ENCODE measurements at regions not wholly inside any gene's neighbourhood (a gene's known extent, or its start where the extent isn't known, plus 50 kb on each side); places are given as distances from the start of the nearest gene placed in this dataset.

DNA sequence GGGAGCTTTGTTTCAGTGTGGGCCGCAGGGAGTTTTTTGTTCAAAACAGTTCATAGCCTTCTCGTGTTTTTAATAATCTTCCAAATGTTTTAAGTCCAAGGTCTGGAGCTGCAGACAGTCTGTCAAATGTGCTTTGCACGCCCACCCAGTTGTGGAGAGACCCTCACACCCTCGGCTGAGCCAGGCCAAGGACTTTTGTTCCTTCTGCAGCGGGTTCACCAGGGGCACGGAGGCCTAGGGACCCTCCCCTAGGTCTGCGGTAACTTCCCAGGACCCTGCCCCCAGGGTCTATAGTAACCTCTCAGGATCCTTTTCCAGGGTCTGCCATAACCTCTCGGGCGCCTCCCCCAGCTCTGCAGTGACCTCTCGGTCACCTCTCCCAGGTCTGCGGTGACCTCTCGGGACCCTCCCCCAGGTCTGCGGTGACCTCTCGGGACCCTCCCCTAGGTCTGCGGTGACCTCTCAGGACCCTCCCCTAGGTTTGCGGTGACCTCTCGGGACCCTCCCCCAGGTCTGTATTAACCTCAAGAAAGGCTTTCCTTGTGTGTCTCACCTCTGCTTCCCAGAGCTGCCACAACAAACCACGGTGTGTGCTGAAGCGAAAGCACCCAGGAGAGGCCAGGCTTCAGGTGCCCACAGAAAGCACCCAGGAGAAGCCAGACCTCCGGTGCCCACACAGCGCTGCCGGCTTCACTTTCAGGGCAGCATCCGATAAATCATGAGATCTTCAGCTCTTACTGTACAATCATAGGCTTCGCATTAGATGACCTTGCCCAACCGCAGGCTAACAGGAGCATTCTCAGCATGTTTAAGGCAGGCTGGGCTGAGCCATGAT lies 301.9 kb upstream of the SALL3 start:
- no peak for DNase-seq

DNA sequence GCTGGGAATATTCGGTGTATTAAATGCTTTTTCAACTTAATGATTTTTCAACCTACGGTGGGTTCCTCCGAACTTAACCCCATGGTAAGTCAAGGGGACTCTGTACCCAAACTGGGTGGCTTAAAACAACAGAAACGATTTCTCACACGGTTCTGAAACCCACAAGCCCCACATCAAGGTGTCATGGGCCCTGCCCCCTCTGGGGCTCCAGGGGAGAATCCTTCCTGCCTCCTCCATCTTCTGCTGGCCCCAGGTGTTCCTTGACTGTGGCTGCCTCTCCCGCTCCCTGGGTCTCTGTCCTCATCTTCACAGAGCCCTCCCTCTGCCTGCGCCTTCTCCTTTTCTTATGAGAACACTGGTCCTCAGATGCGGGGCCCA lies 301.3 kb upstream of the SALL3 start:
- DNase-seq: no peak

DNA sequence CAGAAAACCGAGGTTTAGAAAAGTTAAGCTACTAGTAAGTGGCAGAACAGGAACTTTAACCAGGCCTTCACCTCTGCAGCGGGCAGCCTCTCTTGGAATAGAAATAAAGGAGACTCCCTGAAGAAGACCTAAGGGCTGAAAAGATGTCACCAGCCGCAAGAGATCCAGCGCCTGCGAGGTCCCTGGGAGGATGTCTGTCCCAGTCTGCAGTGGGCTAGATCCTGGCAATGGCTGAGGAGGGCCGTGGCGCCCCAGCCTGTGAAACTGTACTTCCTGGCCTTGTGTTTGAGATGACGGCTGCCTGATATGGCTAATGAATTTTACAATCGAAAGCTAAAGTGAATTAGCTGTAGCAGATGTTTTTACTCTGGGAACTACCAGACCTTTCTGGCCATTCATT lies 300.6 kb upstream of the SALL3 start:
- DNase-seq: no peak

DNA sequence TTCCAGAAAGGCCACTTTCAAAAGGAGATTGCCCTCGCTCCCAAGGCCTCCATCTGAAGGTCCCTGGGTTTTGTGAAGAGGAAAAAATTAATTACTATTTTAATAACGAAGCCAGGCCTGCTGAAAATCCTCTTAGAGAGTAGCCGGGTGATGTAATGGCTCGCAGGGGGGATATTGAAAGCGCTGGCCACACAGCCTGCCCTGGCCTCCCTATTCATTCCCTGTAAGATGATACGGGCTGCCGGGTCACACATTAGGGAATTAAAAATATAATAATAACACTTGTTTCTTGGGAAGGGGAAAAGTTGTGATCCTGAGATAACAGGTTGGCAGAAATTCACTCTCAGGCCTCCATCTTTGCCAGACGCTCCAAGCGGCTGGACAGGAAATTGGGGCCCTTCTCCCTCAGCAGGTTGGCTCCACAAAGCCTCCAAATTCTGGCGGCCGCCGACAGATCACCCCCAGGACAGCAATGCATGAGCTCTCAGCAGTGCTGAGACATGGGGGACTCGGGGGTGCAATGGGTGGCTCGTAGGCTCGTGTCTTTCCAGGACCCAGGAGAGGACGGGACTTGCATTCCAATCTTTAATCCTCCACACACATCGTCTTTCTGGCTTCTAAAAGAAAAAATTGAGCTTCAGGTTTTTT lies 299.9 kb upstream of the SALL3 start:
- no peak for DNase-seq

DNA sequence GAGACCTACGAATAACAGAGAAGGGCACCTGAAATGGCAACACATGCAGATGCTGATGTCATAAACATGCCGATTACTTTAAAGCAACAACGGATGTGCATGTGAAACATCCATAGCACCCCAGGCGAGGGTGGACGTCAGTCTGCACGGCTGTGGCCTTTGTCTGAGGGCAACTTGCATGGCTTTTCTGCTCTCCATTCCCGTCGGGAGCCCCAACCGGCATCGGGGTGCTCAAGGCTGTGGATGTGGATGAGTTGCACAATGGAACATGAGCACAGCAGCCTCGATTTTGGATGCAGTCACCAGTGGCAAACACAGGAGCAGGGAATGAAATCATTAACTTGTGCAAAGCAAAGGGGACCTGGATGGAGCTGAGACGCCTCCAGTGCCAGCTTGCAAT lies 298.2 kb upstream of the SALL3 start:
- DNase-seq: no peak

DNA sequence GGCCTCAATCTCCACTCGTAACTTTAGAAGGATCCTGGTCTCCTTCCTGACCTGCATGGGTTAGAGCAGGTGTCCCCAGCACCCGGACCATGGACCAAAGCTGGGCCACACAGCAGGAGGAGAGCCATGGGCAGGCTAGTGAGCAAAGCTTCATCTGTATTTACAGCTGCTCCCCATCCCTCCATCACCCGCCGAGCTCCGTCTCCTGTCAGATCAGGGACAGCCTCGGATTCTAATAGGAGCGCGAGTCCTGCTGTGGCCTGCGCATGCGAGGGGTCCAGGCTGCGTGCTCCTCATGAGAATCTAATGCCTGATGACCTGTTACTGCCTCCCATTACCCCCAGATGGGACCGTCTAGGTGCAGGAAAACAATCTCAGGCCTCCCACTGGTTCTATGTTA lies 297.7 kb upstream of the SALL3 start:
- no peak for DNase-seq

DNA sequence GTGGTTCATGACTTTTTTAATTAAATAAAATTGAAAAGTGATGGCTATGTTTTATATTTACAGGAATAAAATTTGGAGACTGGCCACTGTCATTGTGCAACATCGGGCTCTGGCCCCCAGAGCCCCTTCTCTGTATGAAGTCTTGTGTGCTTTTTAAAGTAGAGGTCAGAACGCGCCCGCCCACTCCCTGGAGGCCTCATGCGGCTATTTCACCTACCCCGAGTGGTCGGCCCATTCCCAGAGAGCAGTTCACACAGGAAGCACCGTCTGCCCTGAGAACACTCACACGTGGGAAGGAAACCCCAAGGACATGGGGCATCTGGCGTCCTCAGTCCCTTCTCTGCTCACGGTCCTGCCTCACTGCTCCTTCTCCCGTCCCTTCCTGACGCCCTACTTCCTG lies 296.9 kb upstream of the SALL3 start:
- DNase-seq: no peak

DNA sequence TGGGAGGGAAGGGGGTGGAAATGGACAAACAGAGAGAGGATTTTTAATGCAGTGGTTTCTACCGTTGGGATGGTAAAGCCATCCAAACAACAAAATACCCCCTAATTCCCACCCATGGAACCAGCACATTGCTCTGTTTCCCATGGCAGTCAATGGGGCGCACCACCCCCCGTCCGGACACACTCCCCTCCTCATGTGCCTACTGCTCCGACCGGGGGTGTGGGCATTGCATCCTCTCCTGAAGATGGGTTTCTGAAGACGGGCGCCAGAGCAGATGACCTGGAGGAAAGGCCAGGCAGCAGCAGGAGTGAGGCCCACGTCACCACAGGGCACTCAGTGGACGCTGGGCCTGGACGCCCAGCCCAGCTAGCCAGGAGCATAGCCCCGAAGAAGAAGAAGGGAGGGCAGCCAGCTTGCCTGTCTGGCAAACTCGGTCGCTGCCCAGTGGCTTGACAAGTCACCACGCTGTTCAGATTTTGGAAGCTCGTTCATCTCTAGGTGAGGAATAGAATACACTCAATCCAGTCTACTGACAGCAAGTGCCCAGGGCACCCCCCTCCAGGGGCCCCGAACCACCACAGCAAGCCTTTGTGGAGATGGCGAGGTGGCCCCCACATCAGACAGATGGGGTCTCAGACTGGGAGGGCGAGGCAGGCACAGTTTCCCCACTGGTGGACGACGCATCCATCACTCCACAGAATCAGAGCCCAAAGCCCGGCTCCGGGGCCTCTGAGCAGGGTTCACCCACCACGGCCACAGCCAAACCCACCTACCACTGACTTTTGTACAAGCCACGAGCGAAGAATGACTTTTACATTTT lies 296.2 kb upstream of the SALL3 start:
- no peak for DNase-seq

DNA sequence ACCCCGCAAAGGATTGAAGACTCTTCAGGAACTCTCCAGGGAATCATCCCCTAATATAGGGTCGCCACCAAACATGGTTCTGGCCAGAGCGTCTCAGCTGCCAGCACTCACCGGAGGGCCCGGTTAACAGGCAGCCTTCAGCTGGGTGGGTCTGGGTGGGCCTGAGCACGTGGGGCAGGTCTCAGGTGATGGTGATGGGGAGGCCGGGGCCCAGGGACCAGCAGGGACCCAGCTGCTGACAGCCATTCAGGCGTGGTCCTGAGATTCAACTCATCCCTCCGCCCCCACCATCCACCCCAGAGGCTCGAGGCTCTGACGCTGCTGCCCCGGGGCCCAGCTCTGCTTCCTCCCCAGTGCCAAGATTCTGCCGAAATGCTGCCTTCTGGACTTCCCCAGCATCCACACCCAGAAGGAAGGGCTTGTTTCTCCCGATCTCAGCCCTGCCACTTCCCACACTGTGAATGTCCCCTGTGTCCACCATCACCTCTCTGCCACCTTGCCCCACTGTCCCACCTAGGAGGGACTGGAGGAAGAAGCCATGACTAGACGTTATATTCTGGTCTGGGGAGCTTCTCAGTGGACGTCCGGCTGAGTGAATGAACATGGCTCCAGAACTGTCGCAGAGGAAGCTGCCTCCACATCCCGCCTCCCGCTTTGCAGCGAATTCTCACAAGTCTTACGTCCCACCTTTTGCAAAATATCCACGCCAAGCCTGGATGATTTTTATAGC lies 294.2 kb upstream of the SALL3 start:
- no peak for DNase-seq

DNA sequence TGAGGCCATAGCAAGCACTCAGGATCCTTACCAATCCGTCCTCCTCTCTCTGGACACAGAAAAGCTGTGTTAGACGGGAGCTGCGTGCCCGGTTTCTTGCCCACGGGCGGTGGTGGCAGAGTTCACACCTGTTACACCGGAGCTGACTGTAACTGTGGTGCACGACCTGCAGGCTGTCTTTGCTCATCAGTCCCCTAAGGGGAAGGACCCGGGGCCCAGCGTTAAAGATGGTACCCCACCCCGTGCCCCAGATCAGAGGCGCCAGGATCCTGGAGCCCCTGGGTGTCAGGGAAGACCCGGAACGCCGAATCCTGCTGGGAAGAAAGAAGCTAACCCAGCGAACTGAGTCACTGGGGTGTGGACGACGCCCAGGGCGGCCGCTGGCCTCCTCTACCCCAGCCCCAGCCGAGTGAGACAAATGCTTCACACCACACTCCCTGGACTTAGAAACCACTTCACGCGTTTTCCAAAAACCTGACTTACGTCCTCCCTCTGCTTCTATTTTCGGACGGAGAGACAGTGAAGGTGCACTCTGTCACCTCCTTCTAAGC lies 293.6 kb upstream of the SALL3 start:
- DNase-seq: no peak

DNA sequence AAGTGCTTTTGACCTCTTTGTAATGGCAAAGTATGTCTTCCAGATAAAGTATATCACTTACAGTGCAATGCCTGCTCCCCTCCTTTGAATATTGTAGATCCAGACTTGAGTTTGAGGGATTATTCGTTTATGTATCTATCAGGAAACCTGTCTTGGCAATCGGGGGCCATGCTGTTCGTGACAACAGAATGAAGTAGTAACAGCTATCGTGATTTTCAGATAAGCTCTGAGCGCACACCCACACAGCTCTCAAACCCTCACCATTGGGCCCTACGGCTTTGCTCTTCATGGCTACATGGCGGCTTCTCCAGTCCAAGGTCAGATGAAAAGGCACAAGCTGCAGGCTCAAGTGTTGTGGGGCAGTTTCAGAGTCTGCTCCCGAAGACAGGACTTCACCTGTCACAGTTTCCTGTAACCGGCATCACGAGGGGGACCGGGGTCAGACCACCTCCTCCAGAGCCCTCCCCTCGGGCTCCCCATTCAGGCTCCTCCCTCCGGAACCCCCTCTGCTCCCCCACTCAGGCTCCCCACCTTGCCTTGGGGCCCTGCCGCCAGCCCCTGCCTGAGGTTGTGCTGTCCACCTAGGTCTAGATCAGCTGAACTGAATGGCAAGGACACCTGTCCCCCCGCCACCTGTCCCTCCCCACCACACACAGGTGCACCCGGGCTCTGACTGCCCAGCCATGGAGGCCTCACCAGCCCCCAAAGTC lies 292.5 kb upstream of the SALL3 start:
- no peak for DNase-seq

DNA sequence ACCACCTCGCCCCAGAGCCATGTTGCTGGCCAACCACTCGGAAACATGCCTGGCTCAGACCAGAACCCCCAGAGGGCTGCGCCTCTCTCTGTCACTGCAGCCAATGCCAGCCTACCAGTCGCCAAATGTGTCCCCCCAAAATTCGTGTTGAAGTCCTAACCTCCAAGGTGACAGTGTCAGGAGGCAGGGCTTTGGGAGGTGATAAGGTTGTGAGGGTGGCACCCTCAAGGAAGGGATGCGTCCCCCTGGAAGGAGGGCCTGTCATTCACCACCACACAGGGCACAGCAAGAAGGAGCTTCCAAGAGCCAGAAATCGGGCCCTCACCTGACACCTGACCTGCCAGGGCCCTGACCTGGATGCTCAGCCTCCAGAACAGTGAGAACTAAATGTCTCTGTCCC lies 291.9 kb upstream of the SALL3 start:
- no peak for DNase-seq

DNA sequence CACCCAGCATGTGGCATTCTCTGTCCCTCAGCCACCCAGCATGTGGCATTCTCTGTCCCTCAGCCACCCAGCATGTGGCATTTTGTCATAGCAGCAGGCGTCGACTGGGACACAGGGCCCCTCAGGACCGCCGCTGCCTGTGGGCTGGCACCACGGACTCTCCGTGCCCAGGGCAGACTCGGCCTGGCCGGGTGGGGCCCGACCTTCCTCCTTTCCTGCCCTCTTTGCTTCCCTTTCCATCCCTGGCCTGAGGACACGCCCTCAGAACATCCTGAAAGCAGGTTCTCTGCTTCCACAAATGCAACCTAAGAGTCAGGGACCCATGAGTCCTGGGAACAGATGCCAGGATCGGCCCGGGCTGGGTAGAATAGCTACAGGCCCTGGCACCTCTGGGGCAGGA lies 291.4 kb upstream of the SALL3 start:
- no peak for DNase-seq

DNA sequence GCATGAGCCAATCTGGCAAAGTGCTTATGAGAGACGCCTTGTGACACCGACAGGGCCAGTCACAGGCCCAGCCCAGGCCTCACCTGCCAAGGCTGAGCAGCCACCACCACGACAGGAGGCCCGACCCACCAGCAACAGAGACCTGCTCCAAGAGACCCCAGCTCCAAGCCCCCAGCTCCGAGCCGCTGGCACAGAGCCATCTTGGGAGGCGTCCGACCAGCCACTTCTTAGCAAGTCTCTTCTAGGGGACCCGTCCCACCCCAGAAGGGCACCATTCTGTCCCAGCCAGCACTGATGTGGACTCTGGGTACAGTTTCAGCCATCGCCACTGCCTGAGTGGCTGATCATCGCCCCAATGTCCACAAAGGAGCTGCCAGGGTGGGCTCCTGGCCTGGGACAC lies 290.7 kb upstream of the SALL3 start:
- no peak for DNase-seq

DNA sequence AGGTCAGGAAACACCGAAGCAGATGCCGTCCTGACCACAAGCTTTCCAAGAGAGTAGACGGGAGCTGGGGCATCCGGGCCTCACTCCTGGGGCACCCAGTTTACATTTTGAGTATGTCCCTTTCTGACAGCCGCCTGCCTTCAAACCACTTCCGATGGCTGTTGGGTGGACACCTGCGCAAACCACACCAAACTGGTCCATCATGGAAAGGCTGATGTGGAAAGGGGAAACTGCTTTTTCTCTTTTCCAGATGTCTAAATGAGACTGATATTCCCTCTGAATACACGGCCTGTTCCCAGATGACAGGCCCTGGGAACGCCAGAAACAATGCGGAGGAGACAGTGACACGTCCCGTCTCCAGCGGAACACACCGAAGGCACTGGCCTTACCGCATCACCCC lies 290.0 kb upstream of the SALL3 start:
- DNase-seq: no peak

DNA sequence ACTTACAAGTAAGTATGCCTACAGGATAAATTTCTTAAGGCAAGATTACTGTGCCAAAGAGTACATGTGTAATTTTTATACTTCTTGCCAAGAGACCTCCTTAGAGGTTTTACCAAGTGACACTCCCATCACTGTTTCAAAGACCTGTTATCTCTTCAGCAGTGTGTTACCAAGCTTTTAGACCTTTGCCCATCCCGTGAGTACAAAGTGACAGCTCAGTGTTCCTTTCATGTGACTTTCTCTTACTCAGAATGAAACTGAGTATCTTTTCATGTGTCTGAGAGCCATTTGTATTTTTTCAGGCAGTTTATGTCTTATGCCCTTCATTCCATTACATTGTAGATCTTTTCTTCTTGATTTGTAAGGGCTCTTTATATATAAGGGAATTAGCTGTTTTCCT lies 287.5 kb upstream of the SALL3 start:
- DNase-seq: no peak

DNA sequence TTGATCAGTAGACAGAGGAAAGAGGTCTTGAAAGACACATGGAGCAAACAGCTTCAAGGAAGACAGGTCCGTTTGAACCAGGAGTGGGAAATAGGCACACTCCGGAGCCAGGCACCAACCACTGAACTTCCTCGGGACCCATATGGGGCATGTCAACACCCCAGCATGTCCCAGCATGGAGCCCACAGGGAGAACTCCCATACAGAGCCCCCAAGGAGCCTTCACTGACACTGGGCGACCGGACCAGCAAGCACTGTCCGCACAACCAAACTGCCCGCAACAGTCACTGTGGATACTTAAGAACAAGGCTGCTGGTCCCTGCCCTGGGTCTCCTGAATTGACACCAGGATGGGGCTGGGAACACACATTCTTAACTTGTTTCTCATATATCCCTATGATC lies 286.2 kb upstream of the SALL3 start:
- no peak for DNase-seq

DNA sequence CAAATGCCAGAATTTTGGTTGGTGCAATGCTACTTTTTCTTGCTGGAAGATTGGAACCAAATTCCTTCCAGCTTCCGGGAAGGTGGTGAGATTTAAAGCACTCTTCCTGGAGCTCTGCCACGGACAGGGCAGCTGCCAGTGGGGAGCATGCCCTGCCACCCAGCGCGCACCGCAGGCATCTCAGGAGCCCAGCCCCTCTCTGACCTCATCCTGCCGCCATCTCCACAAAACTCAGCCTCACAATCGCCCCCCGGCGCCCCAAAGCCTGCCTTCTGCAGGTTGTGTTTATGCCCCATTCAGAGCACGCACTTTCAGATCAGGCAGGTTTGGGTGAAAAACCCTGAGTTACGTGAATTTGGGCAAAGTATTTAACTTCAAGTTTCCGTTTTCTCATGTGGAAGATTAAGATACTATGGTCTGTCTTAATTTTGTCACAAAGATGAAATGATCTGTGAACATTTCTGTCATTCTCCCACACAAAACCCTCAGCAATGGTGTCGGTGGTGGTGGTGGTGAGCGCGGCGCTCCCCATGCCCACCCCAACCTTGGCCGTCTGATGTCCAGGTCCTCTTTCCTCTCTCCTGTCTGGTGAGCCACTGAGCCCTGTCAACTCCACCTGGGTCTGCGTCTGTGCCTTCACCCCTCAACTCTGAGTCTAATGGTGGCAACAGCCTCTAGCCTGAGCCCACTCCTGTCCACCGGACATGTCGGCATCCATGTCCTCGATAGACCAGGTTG lies 282.8 kb upstream of the SALL3 start:
- DNase-seq: no peak

DNA sequence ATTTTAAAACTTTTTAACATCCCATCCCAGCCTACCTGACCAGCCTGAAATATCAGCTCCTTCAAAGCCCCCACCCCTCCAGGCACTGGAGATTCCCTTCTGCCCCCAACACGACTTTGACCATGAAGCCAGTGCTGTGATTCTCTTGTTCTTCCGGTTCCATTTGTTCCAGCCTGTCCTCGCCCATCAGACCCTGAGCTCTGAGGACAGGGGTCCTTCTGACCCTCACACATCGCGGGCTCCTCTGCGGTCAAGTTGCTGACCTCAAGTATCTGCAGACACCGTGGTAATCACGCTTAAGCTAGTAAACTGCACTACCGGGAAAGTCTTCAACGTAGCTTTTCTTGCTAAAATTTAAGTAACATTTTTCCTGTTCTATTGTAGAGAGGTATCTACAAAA lies 282.2 kb upstream of the SALL3 start:
- no peak for DNase-seq

DNA sequence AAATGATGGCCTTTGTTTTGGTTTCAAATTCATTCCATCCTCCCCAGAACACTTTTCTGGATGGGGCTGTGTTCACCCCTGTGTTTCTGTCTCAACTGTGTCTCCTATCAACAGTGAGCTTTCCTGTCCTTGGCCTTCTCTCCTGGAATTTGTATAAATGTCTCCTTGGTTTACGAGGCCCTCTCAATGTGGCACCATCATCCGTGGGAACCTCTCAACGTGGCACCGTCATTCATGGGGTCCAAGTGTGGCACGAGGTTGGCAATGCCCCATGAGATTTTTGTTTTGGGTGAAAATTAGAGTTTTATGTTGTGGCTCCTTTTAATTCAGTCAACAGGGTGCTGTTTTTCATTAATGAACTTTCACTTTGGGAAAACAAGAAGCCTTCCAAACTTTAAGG lies 280.7 kb upstream of the SALL3 start:
- DNase-seq: no peak

DNA sequence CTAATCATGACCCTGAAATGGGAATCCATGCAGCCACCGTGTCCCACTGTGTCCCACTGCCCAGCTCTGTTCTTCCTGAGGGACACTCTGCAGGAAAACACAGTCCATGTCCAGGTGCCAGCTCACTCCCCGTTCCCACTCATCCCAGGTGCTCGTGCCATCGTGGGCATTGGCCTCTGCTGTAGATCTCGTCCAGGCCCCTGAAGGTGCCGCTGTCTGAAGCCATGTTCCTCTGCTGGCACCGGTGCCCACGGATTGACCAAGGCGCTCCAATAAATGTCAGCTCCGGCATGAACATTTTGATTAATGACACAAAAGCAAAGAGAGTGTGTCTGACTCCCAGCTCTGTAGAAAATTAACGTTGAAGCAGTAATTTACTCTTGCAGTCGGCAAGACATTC lies 280.1 kb upstream of the SALL3 start:
- DNase-seq: no peak

Data from SHP77 treated with DMSO at 0.1 percent for 48 hours (cell line).